GM18502 (cell line): ENCODE measurements at regions not wholly inside any gene's neighbourhood (a gene's known extent, or its start where the extent isn't known, plus 50 kb on each side); places are given as distances from the start of the nearest gene placed in this dataset.
A peak's percentile ranks its signal among the peaks of the same experiment; 100 is the strongest.
"Not testable (repeated sequence)": the region's sequence is repeated elsewhere in the genome, so short reads cannot be mapped to it uniquely, and the experiment has no call there.

Experiments used
- ATAC-seq: cut with Tn5 transposase; IDR thresholded peaks from one replicate; pipeline ENCODE4 v1.9.1; 2021; ENCODE audit warnings: mild to moderate bottlenecking; ENCODE audit not compliant: unreplicated experiment, poor library complexity

DNA sequence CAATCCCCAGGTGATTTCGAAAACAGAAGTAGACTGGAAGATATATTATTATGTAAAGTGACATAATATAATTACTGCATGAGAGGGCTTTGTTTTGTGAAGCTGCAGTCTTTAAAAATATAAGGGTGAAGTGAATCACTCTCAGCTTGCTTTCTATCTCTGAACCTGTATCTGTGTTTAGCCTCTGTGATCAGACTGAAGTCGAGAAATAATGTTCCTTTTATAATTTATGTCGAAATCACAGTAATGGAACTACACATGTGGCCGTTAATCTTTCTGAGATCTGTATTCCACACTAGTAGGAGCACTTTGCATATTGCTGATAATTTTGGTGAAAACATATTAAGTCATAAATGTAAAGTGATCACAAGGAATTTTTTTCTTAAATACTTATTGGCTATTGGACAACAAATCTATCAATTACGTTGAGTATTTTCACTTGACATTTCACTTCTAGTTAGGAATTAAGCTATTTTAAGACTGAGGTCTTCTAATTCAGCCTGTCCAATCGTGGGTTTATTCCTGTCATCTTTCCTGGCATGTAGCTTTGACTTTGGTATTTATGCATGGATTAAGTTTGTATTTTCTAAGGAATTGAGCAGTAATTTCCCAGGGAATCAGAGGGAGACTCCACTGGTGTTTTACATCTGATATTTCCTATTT, 268.2 kb upstream of the POT1 start:
- no peak for ATAC-seq

DNA sequence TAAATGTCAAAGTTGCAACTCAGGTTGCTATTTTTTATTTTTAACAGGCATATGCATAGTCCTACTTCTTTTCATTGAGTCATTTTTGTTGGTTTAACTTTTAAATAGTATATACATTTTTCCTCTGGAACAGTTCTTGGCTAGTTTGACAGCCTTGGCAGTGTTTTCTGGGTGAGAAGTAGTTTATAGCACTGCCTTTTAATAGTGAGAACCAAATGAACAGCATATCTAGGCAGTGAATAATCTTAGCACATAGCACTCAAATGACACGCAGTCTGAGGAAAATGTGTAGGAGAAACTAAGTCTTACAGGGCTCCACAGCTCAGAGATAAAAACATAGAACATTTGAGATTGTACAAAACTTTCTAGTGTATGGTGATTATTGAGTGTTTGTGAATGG, 265.5 kb upstream of the POT1 start:
- ATAC-seq = no peak

DNA sequence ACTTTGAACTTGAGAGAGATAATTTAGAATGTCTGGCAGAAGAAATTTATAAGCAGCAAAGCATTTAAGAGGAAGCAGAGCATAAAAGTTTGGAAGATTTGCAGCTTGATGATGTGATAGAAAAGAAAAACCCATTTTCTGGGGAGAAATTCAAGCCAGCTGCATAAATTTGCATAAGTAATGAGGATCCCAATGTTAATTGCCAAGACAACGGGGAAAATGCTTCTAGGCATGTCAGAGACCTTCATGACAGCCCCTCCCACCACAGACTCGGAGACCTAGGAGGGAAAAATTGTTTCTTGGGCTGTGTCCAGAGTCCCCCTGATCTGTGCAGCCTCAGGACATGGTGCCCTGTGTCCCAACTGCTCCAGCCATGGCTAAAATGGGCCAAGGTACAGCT, 263.6 kb upstream of the POT1 start:
- no peak for ATAC-seq

DNA sequence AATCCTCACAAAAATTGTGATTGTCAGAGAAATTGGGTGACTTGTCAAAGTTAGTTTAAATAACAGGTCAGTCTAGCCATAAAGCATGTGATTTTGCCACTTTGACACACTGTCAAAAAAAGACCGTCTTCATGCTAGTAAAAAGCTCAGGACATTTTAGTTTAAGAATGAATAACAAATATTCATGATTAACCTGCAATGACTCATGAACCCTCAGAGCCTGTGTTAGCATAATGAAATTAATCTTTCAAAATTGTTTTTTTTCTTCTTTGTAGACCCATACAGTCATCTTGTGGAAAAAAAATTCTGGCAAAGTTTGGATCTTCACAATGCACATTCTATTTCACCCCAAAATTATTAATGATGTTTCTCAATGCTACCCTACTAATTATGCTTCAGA, 255.2 kb upstream of the POT1 start:
- ATAC-seq = no peak

DNA sequence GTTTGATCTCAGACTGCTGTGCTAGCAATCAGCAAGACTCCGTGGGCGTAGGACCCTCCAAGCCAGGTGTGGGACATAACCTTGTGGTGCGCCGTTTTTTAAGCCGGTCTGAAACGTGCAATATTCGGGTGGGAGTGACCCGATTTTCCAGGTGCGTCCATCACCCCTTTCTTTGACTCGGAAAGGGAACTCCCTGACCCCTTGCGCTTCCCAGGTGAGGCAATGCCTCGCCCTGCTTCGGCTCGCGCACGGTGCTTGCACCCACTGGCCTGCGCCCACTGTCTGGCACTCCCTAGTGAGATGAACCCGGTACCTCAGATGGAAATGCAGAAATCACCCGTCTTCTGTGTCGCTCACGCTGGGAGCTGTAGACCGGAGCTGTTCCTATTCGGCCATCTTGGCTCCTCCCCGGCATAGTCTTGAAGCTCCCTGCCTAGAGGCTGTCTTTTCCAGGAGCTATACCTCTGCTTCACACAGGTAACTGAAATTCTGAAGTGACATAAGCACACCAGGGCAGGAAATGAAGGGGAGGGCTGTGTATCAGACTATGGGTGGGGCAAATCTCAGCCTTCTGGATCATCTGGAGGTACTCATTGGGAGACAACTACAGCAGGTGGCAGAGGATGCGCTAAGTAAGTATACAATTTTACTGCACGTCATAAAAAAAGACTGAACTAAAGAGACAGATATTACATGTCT, 252.1 kb upstream of the POT1 start:
- not testable (repeated sequence) for ATAC-seq

DNA sequence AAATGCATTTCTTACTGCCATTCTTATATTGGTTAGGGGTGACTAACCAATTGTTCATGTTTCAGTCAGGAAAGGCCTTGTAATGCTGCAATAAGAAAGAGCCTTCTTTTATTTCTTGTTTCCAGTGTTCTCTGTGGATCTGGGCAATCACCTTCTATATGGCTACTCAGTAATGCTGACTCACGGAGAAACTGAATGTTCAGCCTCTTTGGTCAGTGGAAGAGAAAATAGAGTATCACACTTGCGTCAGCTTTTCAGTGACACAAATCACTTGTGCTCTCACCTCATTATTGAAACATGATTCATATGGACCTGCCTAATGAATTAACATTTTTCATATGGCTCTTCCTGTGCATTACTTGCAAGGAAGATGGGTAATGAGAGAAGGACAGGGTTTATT, 243.9 kb upstream of the POT1 start:
- ATAC-seq = no peak

DNA sequence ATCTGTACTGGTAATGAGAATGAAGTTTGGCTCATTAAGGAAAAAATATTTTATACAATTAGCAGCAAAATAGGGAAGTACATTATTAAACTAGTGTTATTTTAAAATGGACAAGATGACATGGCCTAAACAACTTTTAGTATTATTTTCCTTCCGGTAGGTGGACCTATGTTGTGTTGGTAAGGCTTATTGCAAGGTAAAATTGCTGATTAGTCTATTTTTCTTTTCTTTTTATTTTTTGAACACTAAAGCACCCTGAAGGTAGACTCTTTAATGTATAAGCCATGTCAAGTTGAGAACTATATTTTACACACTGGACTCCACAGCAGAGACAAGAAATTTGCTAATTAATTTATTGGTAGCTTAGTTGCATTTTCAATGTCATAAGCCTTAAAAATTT, 239.5 kb upstream of the POT1 start:
- ATAC-seq = no peak

DNA sequence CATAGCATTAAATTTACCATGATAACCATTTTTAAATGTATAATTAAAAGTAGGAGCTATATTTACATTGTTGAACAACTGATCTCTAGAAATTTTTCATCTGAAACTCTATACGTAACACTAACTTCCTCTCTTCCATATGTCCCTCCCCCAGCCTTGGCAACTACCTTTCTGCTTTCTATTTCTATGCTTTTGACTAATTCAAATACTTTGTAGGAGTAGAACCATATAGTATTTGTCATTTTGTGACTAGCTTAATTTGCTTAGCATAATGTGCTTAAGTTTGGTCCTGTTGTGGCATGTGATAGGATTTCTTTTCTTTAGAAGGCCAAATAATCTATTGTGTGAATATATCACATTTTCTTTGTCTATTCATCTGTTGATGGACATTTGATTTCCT, 225.3 kb upstream of the POT1 start:
- ATAC-seq = peak; percentile 48

DNA sequence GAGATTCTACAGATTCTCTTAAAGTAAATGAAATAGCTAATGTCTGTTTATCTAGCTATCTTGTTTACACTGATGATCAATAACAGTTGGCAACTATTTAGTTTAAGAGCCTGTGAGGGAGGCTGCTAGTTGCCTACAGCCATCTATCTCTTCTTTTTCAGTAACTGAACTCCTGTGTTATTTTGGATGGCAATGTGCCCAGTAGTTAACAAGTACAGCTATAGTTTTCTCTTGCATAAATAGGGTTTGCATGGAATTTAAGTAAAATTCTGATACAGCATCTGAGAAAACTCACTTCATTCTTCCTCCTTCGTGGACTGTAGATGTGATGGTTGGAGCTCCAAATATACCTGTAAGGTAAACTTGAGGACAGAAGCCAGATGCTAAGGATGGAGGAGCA, 219.5 kb upstream of the POT1 start:
- ATAC-seq = no peak

DNA sequence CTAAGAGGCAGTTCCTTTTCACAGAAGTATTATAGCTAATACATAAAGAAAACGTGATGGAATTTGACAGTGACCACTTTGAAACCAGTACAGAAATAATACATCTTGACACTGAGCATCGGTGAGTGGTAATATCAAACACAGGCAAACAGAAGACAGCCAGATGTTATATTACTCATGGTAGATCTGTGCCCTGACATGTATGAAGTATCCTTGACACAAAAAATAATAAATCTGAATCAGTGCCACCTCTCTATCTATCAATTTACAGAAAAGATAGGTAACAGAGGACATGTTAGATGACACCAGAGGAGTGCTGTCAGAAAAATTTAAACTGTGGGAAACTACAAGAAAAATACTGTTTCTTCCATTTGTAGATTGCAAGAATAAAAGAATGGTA, 217.4 kb upstream of the POT1 start:
- no peak for ATAC-seq

DNA sequence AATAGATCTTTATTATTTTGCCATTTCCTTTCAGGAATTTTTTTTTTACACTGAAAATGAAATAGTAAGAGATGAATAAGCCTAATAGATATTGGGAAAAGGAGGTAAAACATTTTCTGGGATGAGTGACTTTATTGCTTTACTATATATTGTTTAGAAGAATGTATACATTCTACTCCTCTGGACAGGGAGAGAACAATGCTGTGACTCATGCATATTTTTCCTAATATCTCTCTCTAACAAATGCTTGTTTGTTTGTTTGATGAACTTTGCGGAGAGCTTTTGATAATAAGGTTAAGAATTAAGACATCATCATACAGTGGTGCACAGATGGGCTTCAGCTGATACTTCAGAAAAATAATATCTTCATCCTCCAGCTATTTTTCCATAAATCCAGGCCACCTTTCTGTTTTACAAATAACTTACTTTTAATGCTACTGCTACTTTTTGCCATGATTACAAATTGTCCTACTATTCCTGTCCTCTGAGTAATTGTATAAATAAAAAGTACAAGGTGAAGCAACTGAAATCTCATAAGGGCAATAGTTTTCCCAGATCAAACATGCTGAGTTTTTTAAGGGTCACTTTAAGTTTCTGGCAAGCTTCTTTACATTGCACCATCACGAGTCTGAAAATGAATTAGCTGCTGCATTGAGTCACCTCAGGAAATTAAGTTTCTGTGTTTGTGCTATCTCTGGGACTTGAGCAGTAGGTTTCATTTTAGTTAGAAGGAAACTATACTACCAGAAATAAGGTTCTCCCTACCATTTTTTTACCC, 207.3 kb upstream of the POT1 start:
- no peak for ATAC-seq

DNA sequence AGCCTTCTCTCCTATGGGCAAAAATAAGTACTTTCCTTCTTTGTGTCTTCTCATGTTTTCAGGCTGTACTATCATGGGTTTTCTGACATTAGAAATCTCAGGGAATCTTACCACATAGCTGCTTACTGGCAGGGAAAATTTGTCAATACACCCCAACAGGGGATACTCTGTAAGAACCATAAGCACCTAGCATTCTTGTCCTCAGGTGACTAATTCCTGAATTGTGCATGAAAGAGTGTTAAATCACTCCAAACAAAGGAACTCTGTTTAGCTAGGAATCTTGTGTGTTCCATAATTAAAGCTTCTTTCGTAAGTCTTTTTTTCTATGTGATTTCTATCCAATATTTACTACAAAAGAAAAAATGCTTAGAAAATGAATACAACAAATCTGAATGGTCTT, 206.7 kb upstream of the POT1 start:
- no peak for ATAC-seq

DNA sequence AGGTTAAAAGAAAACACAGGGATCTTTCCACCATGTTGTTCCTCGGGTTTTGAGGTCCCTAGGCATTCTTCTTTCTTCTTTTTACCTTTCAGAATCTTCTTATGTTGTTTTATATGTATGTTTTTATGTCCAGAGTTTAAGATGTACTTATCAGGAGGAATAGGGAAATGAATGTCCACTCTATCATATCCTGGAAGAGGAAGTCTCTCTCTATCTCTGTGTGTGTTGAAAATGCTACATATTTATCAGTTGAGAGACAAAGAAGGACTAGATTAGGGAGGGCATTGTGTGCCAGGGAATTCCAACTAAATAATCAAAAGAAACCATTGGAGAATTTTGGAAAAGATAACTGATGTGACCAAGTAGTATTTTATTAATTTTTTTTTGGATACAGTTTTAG, 200.5 kb upstream of the POT1 start:
- ATAC-seq = no peak

DNA sequence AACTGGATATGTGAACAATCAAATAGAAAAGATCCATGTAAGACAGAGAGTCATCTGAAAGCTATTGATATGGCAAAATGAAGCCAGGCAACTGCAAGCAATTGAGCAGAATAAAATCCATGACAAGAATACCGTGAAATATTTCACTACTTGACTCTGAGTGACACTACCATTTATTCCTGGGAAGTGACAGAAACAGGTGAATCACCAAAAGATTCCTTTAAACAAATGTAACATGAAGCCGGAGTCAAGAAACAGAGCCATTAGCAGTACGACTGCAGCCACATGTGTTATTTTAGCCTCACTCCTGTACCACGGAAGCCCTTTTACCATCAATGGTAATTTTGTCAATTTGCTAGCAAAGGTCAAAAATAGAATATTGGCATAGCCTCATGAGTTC, 197.7 kb upstream of the POT1 start:
- ATAC-seq = no peak

DNA sequence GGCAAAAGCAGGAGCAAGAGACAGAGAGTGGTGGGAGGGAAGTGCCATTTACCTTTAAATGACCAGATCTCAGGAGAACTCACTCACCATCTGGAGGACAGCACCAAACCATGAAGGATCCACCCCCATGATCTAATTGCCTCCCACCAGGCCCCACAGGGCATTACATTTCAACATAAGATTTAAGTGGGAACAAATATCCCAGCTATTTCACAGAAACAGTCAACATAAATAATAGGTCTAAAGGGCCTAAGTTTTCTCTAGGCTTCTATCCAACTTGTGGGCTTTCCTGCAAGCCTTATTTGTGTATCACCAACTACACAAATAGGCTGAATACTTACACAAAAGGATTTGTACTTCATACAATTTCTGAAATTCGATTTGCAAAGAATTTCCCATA, 196.8 kb upstream of the POT1 start:
- no peak for ATAC-seq

DNA sequence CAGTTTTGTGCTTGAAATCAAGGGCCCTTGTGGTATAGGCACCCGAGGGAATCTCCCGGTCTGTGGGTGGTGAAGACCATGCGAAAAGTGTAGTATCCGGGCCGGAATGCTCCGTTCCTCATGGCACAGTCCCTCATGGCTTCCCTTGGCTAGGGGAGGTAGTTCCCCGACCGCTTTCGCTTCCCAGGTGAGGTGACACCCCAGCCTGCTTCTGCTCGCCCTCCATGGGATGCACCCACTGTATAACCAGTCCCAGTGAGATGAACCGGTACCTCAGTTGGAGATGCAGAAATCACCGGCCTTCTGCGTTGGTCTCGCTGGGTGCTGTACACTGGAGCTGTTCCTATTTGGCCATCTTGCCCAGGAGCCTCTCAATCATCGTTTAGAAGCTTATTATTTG, 195.7 kb upstream of the POT1 start:
- ATAC-seq = no peak

DNA sequence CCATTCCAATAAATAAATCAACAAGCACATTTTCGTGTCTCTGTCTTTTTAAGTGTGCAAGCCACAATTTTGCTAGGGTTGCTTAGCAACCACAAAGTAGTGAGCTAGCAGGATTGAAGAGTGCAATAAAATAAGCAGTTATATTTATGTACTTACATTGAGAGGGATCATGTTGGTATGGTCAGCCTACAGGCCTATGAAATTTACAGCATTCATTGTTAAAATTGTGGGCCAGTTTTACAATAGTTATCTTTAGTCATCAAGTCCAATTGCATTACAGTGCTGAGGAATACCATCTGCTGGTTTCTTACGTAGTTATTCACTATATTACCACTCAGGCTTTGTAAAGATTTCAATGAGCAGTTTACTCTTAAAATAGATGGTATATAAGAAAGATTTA, 192.5 kb upstream of the POT1 start:
- no peak for ATAC-seq

DNA sequence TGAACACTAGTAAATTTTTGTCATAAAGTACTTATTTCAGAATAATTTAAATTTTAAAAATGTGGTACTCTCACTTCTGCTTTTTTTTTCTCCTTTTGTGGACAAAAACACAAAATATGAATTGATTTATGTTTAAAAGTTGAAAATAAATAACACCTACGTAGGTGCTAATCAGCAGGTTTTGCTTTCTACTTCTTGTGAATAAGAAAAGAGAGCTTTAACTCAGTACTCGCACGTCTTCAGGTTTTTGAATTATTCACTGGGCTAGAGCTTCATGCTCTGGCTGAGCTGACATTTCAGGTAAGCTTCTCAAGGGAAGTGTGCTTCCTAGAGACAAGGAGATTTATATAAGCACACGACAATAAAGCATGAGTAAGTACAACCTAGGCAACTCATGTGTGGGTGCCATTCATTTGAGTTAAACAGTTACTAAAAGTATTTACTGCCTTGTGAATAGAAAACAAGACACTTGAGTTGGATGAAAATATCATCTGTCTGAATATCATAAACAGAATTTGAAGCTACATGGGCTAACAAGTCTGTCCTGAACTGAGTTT, 190.0 kb upstream of the POT1 start:
- ATAC-seq = no peak

DNA sequence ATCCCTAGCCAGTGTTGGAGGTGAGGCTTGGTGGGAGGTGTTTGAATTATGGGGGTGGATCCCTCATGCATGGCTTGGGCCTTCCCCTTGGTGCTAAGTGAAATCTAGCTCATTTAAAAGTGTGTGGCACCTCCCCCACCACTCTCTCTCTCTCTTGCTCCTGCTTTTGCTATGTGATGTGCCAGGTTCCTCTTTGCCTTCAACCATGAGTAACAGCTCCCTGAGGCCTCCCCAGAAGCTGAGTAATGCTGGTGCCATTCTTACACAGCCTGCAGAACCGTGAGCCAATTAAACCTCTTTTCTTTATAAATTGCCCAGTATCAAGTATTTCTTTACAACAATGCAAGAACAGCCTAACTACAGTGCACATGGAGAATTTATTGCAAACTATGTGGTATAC, 188.8 kb upstream of the POT1 start:
- ATAC-seq = no peak

DNA sequence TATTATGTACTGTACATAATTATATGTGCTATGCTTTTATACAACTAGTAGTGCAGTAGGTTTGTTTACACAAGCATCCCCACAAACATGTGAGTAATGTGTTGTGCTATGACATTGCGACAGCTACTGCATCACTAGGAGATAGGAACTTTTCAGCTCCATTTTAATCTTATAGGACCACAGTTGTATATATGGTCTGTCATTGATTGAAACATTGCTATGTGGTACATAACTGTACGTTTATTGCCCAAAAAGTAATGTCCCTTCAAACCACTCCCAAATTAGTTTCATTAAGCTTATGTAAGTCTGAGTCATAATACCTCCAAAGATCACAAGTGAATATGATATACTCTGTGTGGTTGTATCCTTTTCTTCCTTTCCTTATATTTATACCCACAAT, 183.2 kb upstream of the POT1 start:
- no peak for ATAC-seq

DNA sequence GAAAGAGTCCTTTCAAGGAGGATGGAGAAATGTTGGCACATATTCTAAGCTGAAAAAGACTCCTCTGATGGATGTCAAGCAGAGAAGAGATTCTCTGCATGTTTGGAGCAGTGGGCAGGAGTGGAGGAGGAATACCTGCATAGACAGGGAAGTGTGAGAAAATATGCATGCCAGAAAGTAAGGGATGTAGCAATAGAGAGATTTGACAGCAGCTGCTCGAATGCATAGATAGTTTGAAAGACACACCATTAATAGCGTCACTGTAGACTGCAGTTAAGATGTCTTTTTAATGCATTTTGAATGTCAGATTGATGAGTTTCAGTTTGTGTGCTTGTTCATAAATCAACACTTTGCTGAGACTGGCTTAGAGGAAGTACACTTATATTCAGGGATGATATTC, 169.9 kb upstream of the POT1 start:
- no peak for ATAC-seq
